Neural progenitor cell (in vitro differentiated cells): ENCODE measurements at regions not wholly inside any gene's neighbourhood (a gene's known extent, or its start where the extent isn't known, plus 50 kb on each side); places are given as distances from the start of the nearest gene placed in this dataset.

Experiments used
- DNase-seq: peaks from one replicate; pipeline ENCODE4 v3.0.0-alpha.2; 2016; ENCODE audit warnings: low spot score
- H2AFZ ChIP-seq: fragments of 200-600 bp; sonication (generic); replicated peaks from 2 replicates; pipeline ENCODE4 v1.6.1; 2016; ENCODE audit warnings: antibody characterized with exemption
- H3F3A ChIP-seq: fragments of 200-600 bp; sonication (generic); 2 replicates; pipeline ENCODE4 v1.6.1; 2016; ENCODE audit warnings: antibody characterized with exemption, low read depth
- H3K27ac ChIP-seq: fragments of 200-600 bp; sonication (generic); 2 replicates; pipeline ENCODE4 v1.5.1; 2016; ENCODE audit warnings: mild to moderate bottlenecking
- H3K27me3 ChIP-seq: fragments of 200-600 bp; sonication (generic); 2 replicates; pipeline ENCODE4 v1.6.1; 2016; ENCODE audit warnings: mild to moderate bottlenecking, moderate library complexity
- H3K36me3 ChIP-seq: fragments of 200-600 bp; sonication (generic); 2 replicates; pipeline ENCODE4 v1.5.1; 2016
- H3K4me1 ChIP-seq: fragments of 200-600 bp; sonication (generic); 2 replicates; pipeline ENCODE4 v1.6.1; 2016; ENCODE audit warnings: mixed run types
- H3K4me2 ChIP-seq: fragments of 200-600 bp; sonication (generic); 2 replicates; pipeline ENCODE4 v1.6.1; 2016
- H3K4me3 ChIP-seq: fragments of 200-600 bp; sonication (generic); 2 replicates; pipeline ENCODE4 v1.5.1; 2016
- H3K79me2 ChIP-seq: fragments of 200-600 bp; sonication (generic); 2 replicates; pipeline ENCODE4 v1.6.1; 2016; ENCODE audit warnings: low read depth
- H3K9ac ChIP-seq: fragments of 200-600 bp; sonication (generic); 2 replicates; pipeline ENCODE4 v1.6.1; 2016
- H3K9me3 ChIP-seq: fragments of 200-600 bp; sonication (generic); 2 replicates; pipeline ENCODE4 v1.5.1; 2016; ENCODE audit warnings: low read depth
- H4K20me1 ChIP-seq: fragments of 200-600 bp; sonication (generic); 2 replicates; pipeline ENCODE4 v1.6.1; 2016; ENCODE audit warnings: low read depth
- H3K27ac Mint-ChIP-seq: 3 replicates; pipeline ENCODE4 v1.8.0; 2021; ENCODE audit warnings: mixed read lengths
- H3K27me3 Mint-ChIP-seq: 2 replicates; pipeline ENCODE4 v1.8.0; 2022; ENCODE audit warnings: low read depth, mild to moderate bottlenecking, inconsistent platforms, moderate library complexity, mixed read lengths; ENCODE audit not compliant: insufficient read depth
- H3K36me3 Mint-ChIP-seq: 3 replicates; pipeline ENCODE4 v1.8.0; 2021; ENCODE audit warnings: mixed read lengths
- H3K4me1 Mint-ChIP-seq: 3 replicates; pipeline ENCODE4 v1.8.0; 2021; ENCODE audit warnings: mixed read lengths
- H3K4me3 Mint-ChIP-seq: 3 replicates; pipeline ENCODE4 v1.8.0; 2021; ENCODE audit warnings: mild to moderate bottlenecking, moderate library complexity, mixed read lengths
- H3K9me3 Mint-ChIP-seq: 3 replicates; pipeline ENCODE4 v1.8.0; 2020; ENCODE audit warnings: mixed read lengths
- CTCF ChIP-seq: fragments of 200-600 bp; sonication (generic); IDR thresholded peaks from 2 replicates; pipeline ENCODE4 v1.5.1; 2017; ENCODE audit warnings: antibody characterized with exemption, mild to moderate bottlenecking
- EZH2 ChIP-seq: fragments of 200-600 bp; sonication (generic); IDR thresholded peaks from 2 replicates; pipeline ENCODE4 v1.6.1; 2017; ENCODE audit warnings: antibody characterized with exemption, mild to moderate bottlenecking, moderate library complexity
- EZH2phosphoT487 ChIP-seq: fragments of 200-600 bp; sonication (generic); IDR thresholded peaks from 2 replicates; pipeline ENCODE4 v1.6.1; 2017; ENCODE audit warnings: antibody characterized with exemption

- TF ChIP-seq EZH2 (no peak), CTCF (no peak), EZH2phosphoT487 (no peak)
- Mint-ChIP-seq H3K27ac (no peak overlapping the region), H3K4me3 (no peak overlapping the region)
Measured at GRCh38 chr18:77772177-77772576, 522.5 kb downstream of the GALR1 start.

DNA sequence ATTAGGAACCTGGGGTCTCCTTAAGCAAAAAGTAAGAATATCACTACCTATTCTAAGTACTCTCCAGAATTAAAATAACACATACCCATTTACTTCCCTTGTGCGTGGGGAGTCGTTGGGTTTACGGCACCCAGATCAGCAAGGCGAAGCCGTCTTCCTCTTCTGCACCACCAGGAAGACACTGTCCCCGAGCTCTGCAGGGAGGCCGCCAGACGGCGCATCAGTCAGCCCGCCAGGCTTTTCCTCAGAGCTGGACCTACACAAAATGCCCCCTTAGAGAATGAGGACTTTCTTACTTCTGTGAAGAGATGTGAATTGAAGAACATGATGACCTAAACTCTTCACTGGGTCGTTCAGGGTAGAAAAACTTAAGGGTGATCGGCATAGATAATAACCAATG, 526.5 kb downstream of the GALR1 start:
- no peaks in the 10 kb centered on the region for H3K27me3 Mint-ChIP-seq
- H3K4me1 Mint-ChIP-seq, result no peaks in the 10 kb centered on the region
- H3K27ac Mint-ChIP-seq, result no peak overlapping the region
- H3K79me2 ChIP-seq, result no peaks in the 10 kb centered on the region
- H3K4me3 Mint-ChIP-seq, result no peak overlapping the region
- no peaks in the 10 kb centered on the region for H3F3A ChIP-seq
- no peak overlapping the region for H3K4me3 ChIP-seq
- no peaks in the 10 kb centered on the region for H3K36me3 Mint-ChIP-seq
- H3K4me1 ChIP-seq, result no peaks in the 10 kb centered on the region
- H4K20me1 ChIP-seq, result no peaks in the 10 kb centered on the region
- H3K9me3 Mint-ChIP-seq, result no peaks in the 10 kb centered on the region
- no peaks in the 10 kb centered on the region for H3K9me3 ChIP-seq
- no peaks in the 10 kb centered on the region for H3K36me3 ChIP-seq
- no peak overlapping the region for H3K4me2 ChIP-seq
- H3K9ac ChIP-seq, result no peak overlapping the region
- DNase-seq, result no peak
- H3K27me3 ChIP-seq, result no peaks in the 10 kb centered on the region
- H3K27ac ChIP-seq, result no peak overlapping the region
- H2AFZ ChIP-seq, result no peak overlapping the region
- no peak for TF ChIP-seq EZH2phosphoT487
- no peak for TF ChIP-seq EZH2
- no peak for TF ChIP-seq CTCF

More at GRCh38 chr18:77772177-77772576, 522.5 kb downstream of the GALR1 start:
- H2AFZ ChIP-seq, result no peak overlapping the region
- H3K27me3 ChIP-seq, result no peaks in the 10 kb centered on the region
- no peaks in the 10 kb centered on the region for H3K9me3 ChIP-seq
- DNase-seq, result no peak
- H3K27ac ChIP-seq, result no peak overlapping the region
- no peaks in the 10 kb centered on the region for H3K36me3 ChIP-seq
- no peaks in the 10 kb centered on the region for H3K36me3 Mint-ChIP-seq
- H3F3A ChIP-seq, result no peaks in the 10 kb centered on the region
- H3K79me2 ChIP-seq, result no peaks in the 10 kb centered on the region
- no peak overlapping the region for H3K4me2 ChIP-seq
- no peak overlapping the region for H3K9ac ChIP-seq
- H3K9me3 Mint-ChIP-seq, result peaks cover 2% of the 10 kb centered on the region
- H3K4me3 ChIP-seq, result no peak overlapping the region
- H3K4me1 Mint-ChIP-seq, result no peaks in the 10 kb centered on the region
- no peaks in the 10 kb centered on the region for H4K20me1 ChIP-seq
- H3K4me1 ChIP-seq, result no peaks in the 10 kb centered on the region
- no peaks in the 10 kb centered on the region for H3K27me3 Mint-ChIP-seq

DNA sequence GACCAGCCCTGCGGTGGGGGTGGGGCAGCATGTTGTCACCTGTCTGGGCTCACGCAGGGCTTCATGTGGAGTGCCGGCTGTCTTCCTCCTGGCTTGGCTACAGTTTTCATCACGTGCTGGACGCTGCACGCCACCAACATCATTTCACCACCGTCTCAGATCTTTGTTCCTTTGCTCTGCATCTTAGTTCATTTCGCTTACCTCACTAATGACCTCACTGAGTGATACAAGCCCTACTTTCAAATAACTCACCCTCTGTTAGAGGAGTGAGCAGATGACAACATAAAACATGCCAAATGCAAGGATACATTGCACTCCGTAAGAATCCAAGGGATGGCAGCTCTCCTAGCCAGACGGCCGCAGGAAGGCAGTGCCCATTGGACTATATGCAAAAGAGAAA, 527.5 kb downstream of the GALR1 start:
- H3K9me3 ChIP-seq, result no peaks in the 10 kb centered on the region
- no peak overlapping the region for H3K4me3 ChIP-seq
- H3K4me2 ChIP-seq, result no peak overlapping the region
- DNase-seq, result no peak
- no peaks in the 10 kb centered on the region for H3K36me3 ChIP-seq
- no peaks in the 10 kb centered on the region for H3K27me3 Mint-ChIP-seq
- no peak overlapping the region for H3K4me3 Mint-ChIP-seq
- H3K4me1 ChIP-seq, result no peaks in the 10 kb centered on the region
- no peak overlapping the region for H3K27ac ChIP-seq
- no peaks in the 10 kb centered on the region for H3K9me3 Mint-ChIP-seq
- H3K4me1 Mint-ChIP-seq, result no peaks in the 10 kb centered on the region
- no peaks in the 10 kb centered on the region for H3K27me3 ChIP-seq
- no peak for TF ChIP-seq EZH2
- no peak for TF ChIP-seq EZH2phosphoT487
- TF ChIP-seq CTCF, result no peak
- H4K20me1 ChIP-seq, result no peaks in the 10 kb centered on the region
- no peak overlapping the region for H3K27ac Mint-ChIP-seq
- no peaks in the 10 kb centered on the region for H3K36me3 Mint-ChIP-seq
- no peaks in the 10 kb centered on the region for H3F3A ChIP-seq
- no peak overlapping the region for H3K9ac ChIP-seq
- H2AFZ ChIP-seq, result no peak overlapping the region
- no peaks in the 10 kb centered on the region for H3K79me2 ChIP-seq
